Spleen (tissue), 7 donors: ENCODE measurements at regions not wholly inside any gene's neighbourhood (a gene's known extent, or its start where the extent isn't known, plus 50 kb on each side); places are given as distances from the start of the nearest gene placed in this dataset.

Experiments used
- CTCF ChIP-seq, 11 experiments: fragments of 200-600 bp in 7 of 11; fragments of 450-650 bp in 4 of 11; sonication (generic) in 4 of 11; IDR thresholded peaks in 8 of 11; conservative IDR thresholded peaks in 3 of 11; 1 replicate in 7 of 11; 2 replicates in 4 of 11; pipeline versions ENCODE4 v1.4.0 to v1.8.0; 2016 to 2021; ENCODE audit warnings: antibody characterized with exemption in 11 of 11, inconsistent platforms in 4 of 11, mild to moderate bottlenecking in 1 of 11
- POLR2A ChIP-seq, 3 donors: fragments of 450-650 bp; IDR thresholded peaks; one replicate each; pipeline ENCODE4 v1.5.1; 2017; ENCODE audit warnings: antibody characterized with exemption in 3 of 3, mild to moderate bottlenecking in 1 of 3
- POLR2AphosphoS5 ChIP-seq, 3 donors: sonication (generic); formaldehyde crosslinking; IDR thresholded peaks; one replicate each; pipeline ENCODE4 v1.5.1; 2017; ENCODE audit warnings: antibody characterized with exemption in 3 of 3
- donor health status: DM: no; HTN: no; CAD: no; lungs with moderate emphysema.
- donor health status: DM: no; HTN: no; CAD: no.
- donor health status: DM: no; HTN: no; CAD: no.

GRCh38 chr3:164467007-164467406 lies 611.3 kb downstream of the SI start:
- TF ChIP-seq CTCF (IDR thresholded peaks at IDR 0.05 in 8 of 11, conservative IDR thresholded peaks at IDR 0.05 in 3 of 11) (no peak), POLR2A (IDR thresholded peaks at IDR 0.05) (no peak), POLR2AphosphoS5 (IDR thresholded peaks at IDR 0.05) (no peak)
